ENCODE measurements at regions not wholly inside any gene's neighbourhood (a gene's known extent, or its start where the extent isn't known, plus 50 kb on each side); places are given as distances from the start of the nearest gene placed in this dataset.

GRCh38 chr5:4383102-4383501 lies 757.0 kb upstream of the ADAMTS16 start:
- DNase-seq (ENCODE audit: low read depth in 2 of 2), result no peak

GRCh38 chr5:4383518-4384198 lies 756.5 kb upstream of the ADAMTS16 start:
- DNase-seq (ENCODE audit: low read depth in 2 of 2), result no peak

GRCh38 chr5:4384649-4385048 lies 755.5 kb upstream of the ADAMTS16 start:
- no peak for DNase-seq (ENCODE audit: low read depth in 2 of 2)

GRCh38 chr5:4386152-4386551 lies 754.0 kb upstream of the ADAMTS16 start:
- DNase-seq (ENCODE audit: low read depth in 2 of 2), result no peak

- DNase-seq (ENCODE audit: low read depth in 2 of 2), result no peak
These were observed 752.8 kb upstream of the ADAMTS16 start for GRCh38 chr5:4387290-4387689.

GRCh38 chr5:4395752-4396151 lies 744.4 kb upstream of the ADAMTS16 start:
- no peak for DNase-seq (ENCODE audit: low read depth in 2 of 2)

GRCh38 chr5:4405614-4406219 lies 734.4 kb upstream of the ADAMTS16 start:
- no peak for DNase-seq (ENCODE audit: low read depth in 2 of 2)

GRCh38 chr5:4410151-4410550 lies 730.0 kb upstream of the ADAMTS16 start:
- no peak for DNase-seq (ENCODE audit: low read depth in 2 of 2)

- no peak for DNase-seq (ENCODE audit: low read depth in 2 of 2)
These were observed 728.5 kb upstream of the ADAMTS16 start for GRCh38 chr5:4411664-4412063.

- no peak for DNase-seq (ENCODE audit: low read depth in 2 of 2)
These were observed 726.1 kb upstream of the ADAMTS16 start for GRCh38 chr5:4413996-4414395.

GRCh38 chr5:4418084-4418483 lies 722.0 kb upstream of the ADAMTS16 start:
- no peak for DNase-seq (ENCODE audit: low read depth in 2 of 2)

GRCh38 chr5:4419281-4419680 lies 720.8 kb upstream of the ADAMTS16 start:
- no peak for DNase-seq (ENCODE audit: low read depth in 2 of 2)

- DNase-seq (ENCODE audit: low read depth in 2 of 2), result no peak
These were observed 720.0 kb upstream of the ADAMTS16 start for GRCh38 chr5:4420177-4420576.

GRCh38 chr5:4420681-4421080 lies 719.4 kb upstream of the ADAMTS16 start:
- DNase-seq (ENCODE audit: low read depth in 2 of 2), result no peak

GRCh38 chr5:4422247-4422646 lies 717.9 kb upstream of the ADAMTS16 start:
- DNase-seq (ENCODE audit: low read depth in 2 of 2), result no peak

- DNase-seq (ENCODE audit: low read depth in 2 of 2), result no peak
These were observed 715.2 kb upstream of the ADAMTS16 start for GRCh38 chr5:4424895-4425294.

GRCh38 chr5:4440536-4440935 lies 699.6 kb upstream of the ADAMTS16 start:
- DNase-seq (ENCODE audit: low read depth in 2 of 2), result no peak

GRCh38 chr5:4442221-4442620 lies 697.9 kb upstream of the ADAMTS16 start:
- DNase-seq (ENCODE audit: low read depth in 2 of 2), result no peak

- no peak for DNase-seq (ENCODE audit: low read depth in 2 of 2)
These were observed 692.5 kb upstream of the ADAMTS16 start for GRCh38 chr5:4447657-4448056.

GRCh38 chr5:4453655-4454054 lies 686.5 kb upstream of the ADAMTS16 start:
- DNase-seq (ENCODE audit: low read depth in 2 of 2), result no peak

GRCh38 chr5:4479426-4479825 lies 660.7 kb upstream of the ADAMTS16 start:
- no peak for DNase-seq (ENCODE audit: low read depth in 2 of 2)

GRCh38 chr5:4480528-4481349 lies 659.4 kb upstream of the ADAMTS16 start:
- DNase-seq (ENCODE audit: low read depth in 2 of 2), result no peak

GRCh38 chr5:4487581-4487980 lies 652.5 kb upstream of the ADAMTS16 start:
- no peak for DNase-seq (ENCODE audit: low read depth in 2 of 2)
